ENCODE measurements at regions not wholly inside any gene's neighbourhood (a gene's known extent, or its start where the extent isn't known, plus 50 kb on each side); places are given as distances from the start of the nearest gene placed in this dataset.

- H3K4me1 ChIP-seq (replicated peaks in 1 of 2): peaks cover 8 to 11% of the 10 kb centered on the region in 2 donors
- 0 to 49% (median 12%) methylated on average over 6 to 38 of the region's 58 CpGs for WGBS, 10 experiments
- peak; percentile 65 to 95 (median 92) for ATAC-seq (replicated peaks in 6 of 8)
- peak overlapping the region in 1 of 2 donors; percentile 82 for H3K27ac ChIP-seq
- peak overlapping the region; percentile 31 to 46 (median 39) for H3K4me3 ChIP-seq
- in situ Hi-C loops (cut with MboI; ENCODE audit: low pct_unique_long_range_greater_than_20kb in 2 of 9, low sequenced_read_pairs in 9 of 9, unreplicated experiment in 9 of 9): no loop called here
Measured at GRCh38 chr4:123505095-123506010, 108.8 kb downstream of the SPRY1 start.

DNA sequence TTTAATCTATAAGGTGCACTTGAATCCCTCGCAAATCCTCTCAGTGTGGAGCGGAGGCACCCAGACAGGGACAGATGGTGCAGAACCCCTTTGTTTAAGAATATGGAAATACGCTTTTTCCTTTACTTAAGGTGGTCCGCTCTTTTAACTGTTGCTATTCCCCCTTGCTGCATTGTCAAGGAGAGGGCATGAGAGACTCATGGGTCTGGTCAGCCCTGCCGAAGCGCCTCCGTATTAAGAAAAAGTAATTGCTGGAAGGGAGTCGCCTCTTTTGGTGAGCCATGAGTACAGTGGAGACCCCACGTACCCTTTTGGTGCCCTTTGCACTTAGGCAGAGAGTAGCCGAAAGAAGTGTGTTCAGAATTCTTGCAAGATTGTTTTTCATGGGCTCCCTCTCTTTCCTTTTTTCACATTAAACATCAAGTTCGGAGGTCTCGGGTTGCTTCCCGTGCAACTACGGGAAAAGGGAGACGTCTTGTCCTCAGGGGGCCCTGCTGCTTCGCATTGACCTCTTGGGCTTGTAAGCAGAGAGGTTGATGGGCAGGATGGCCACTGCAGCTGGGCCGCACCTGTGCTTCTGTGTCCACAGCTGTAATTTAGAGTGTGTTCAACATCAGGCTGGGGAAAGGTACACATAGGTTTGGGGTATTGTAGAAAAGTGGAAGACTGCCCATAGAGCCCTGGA lies 109.6 kb downstream of the SPRY1 start:
- in situ Hi-C loops (cut with MboI; ENCODE audit: low pct_unique_long_range_greater_than_20kb in 2 of 9, low sequenced_read_pairs in 9 of 9, unreplicated experiment in 9 of 9): no loop called here
- peak in 2 of 8 experiments; percentile 10 to 16 for ATAC-seq (replicated peaks in 6 of 8)

DNA sequence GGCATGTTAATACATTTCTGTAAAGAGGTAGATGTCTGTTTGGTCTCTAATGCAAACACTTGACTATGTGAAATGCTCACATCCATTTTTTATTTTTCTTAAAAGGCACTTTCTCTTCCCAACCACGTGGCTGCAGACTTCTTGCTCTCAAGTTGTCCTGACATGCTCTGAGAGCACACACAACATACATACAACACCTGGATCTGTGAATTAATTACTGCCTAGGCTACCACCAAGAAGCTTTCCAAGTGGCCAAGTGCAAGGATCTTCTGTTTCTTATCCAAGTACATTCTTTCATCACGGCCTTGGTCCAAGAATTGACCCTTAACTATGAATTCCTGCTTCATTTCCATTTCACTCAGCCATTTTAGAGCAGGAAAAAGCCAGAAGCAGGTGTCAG lies 110.8 kb downstream of the SPRY1 start:
- no peak for ATAC-seq (replicated peaks in 6 of 8)
- no peak overlapping the region for H3K4me3 ChIP-seq
- H3K27ac ChIP-seq: no peak overlapping the region
- 29 to 83% (median 68%) methylated on average over 1 to 2 of the region's 2 CpGs; no CpG with 5 or more reads in 1 of the 10 experiments for WGBS, 10 experiments
- in situ Hi-C loops (cut with MboI; ENCODE audit: low pct_unique_long_range_greater_than_20kb in 2 of 9, low sequenced_read_pairs in 9 of 9, unreplicated experiment in 9 of 9): no loop called here
- peaks cover 8 to 11% of the 10 kb centered on the region in 2 donors for H3K4me1 ChIP-seq (replicated peaks in 1 of 2)

More for the DNA sequence above, 109.6 kb downstream of the SPRY1 start:
- peaks cover 8 to 11% of the 10 kb centered on the region in 2 donors for H3K4me1 ChIP-seq (replicated peaks in 1 of 2)
- 0 to 100% (median 17%) methylated on average over 1 to 13 of the region's 17 CpGs; no CpG with 5 or more reads in 3 of the 10 experiments for WGBS, 10 experiments
- peak overlapping the region in 1 of 2 donors; percentile 82 for H3K27ac ChIP-seq
- H3K4me3 ChIP-seq: peak overlapping the region; percentile 31 to 46 (median 39)

GRCh38 chr4:123510221-123510620 lies 113.6 kb downstream of the SPRY1 start:
- ATAC-seq (replicated peaks in 6 of 8): peak in 3 of 8 experiments; percentile 15 to 82 (median 79)
- H3K27ac ChIP-seq: no peak overlapping the region
- H3K4me3 ChIP-seq: no peak overlapping the region
- peaks cover 8 to 11% of the 10 kb centered on the region in 2 donors for H3K4me1 ChIP-seq (replicated peaks in 1 of 2)
- in situ Hi-C loops (cut with MboI; ENCODE audit: low pct_unique_long_range_greater_than_20kb in 2 of 9, low sequenced_read_pairs in 9 of 9, unreplicated experiment in 9 of 9): no loop called here
- WGBS, 10 experiments: 40 to 100% (median 60%) methylated on average over 1 to 2 of the region's 3 CpGs; no CpG with 5 or more reads in 3 of the 10 experiments

DNA sequence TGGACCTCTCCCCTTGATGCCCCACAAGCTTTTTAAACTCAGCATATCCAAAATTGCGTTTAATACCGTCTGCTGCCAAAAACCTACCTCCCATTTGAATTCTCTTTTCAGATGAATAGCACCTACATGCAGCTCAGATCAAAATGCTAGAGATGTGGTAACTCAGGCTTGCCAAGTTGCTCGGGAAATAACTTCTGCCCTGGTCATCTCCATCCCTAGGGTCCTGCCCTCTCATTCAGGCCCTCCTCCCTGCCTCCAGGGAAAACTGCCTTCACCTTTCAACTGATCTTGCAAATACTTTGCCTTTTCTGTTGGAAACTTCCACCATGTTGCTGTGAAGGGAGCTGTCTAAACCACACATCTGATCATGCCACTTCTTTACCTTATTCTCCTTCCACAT lies 114.1 kb downstream of the SPRY1 start:
- peak in 1 of 8 experiments; percentile 52 for ATAC-seq (replicated peaks in 6 of 8)
- Histone ChIP-seq H3K4me1 (replicated peaks in 1 of 2) (peaks cover 8 to 11% of the 10 kb centered on the region in 2 donors), H3K4me3 (no peak overlapping the region), H3K27ac (no peak overlapping the region)
- in situ Hi-C loops (cut with MboI; ENCODE audit: low pct_unique_long_range_greater_than_20kb in 2 of 9, low sequenced_read_pairs in 9 of 9, unreplicated experiment in 9 of 9): no loop called here
- 14 to 100% (median 89%) methylated on average over 1 to 3 of the region's 3 CpGs; no CpG with 5 or more reads in 4 of the 10 experiments for WGBS, 10 experiments

DNA sequence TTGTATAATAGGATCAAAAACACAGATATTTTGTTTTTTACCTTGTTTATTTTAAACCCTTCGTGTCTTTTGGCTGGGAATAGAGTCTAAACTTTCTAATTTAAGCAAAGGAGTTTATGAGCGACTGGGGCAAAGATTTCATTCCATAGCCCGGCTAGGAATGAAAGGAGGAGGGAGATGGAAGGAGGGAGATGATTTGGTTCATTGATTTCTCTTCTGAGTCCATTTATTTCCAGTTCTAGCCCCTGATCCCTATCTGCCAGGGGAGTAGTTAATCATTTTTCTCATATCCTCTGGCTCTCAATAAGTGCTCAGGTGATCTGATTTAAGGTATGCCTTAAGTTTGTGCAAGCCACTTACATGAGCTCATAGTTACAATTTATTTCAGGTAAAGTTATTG lies 120.0 kb downstream of the SPRY1 start:
- H3K27ac ChIP-seq: no peak overlapping the region
- whole genome bisulfite sequencing, 10 experiments: 19 to 78% (median 67%) methylated on average over 2 to 3 of the region's 3 CpGs; no CpG with 5 or more reads in 2 of the 10 experiments
- no peak overlapping the region for H3K4me3 ChIP-seq
- ATAC-seq (replicated peaks in 6 of 8): no peak
- H3K4me1 ChIP-seq (replicated peaks in 1 of 2): peaks cover 6 to 11% of the 10 kb centered on the region in 2 donors
- in situ Hi-C loops (cut with MboI; ENCODE audit: low pct_unique_long_range_greater_than_20kb in 2 of 9, low sequenced_read_pairs in 9 of 9, unreplicated experiment in 9 of 9): no loop called here

DNA sequence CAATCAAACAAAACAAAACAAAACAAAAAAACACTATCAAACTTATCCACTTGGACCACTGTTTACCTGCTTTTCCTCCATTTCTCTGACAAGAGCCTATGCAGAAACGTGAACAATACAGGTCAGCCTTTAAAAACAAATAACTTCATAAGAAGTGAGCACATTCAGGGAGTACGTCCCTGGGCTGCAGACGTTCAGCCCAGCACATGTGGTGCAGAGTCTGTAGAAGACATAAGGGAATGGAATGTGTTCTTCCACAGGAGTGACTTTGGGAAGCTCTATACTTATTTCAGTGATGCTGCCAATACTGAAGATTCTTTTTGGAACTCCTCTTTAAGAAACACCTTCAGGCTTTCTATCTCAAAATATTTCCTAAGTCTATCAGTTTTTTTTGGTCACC lies 120.6 kb downstream of the SPRY1 start:
- no peak for ATAC-seq (replicated peaks in 6 of 8)
- H3K4me1 ChIP-seq (replicated peaks in 1 of 2): peaks cover 6 to 11% of the 10 kb centered on the region in 2 donors
- no peak overlapping the region for H3K4me3 ChIP-seq
- no peak overlapping the region for H3K27ac ChIP-seq
- 36 to 100% (median 79%) methylated on average over 1 to 3 of the region's 3 CpGs; no CpG with 5 or more reads in 1 of the 10 experiments for WGBS, 10 experiments
- in situ Hi-C loops (cut with MboI; ENCODE audit: low pct_unique_long_range_greater_than_20kb in 2 of 9, low sequenced_read_pairs in 9 of 9, unreplicated experiment in 9 of 9): no loop called here

GRCh38 chr4:123517971-123518370 lies 121.4 kb downstream of the SPRY1 start:
- WGBS, 10 experiments: 49 to 100% (median 94%) methylated on average over 1 to 3 of the region's 3 CpGs
- peaks cover 6 to 11% of the 10 kb centered on the region in 2 donors for H3K4me1 ChIP-seq (replicated peaks in 1 of 2)
- H3K4me3 ChIP-seq: no peak overlapping the region
- in situ Hi-C loops (cut with MboI; ENCODE audit: low pct_unique_long_range_greater_than_20kb in 2 of 9, low sequenced_read_pairs in 9 of 9, unreplicated experiment in 9 of 9): no loop called here
- no peak overlapping the region for H3K27ac ChIP-seq
- ATAC-seq (replicated peaks in 6 of 8): no peak

DNA sequence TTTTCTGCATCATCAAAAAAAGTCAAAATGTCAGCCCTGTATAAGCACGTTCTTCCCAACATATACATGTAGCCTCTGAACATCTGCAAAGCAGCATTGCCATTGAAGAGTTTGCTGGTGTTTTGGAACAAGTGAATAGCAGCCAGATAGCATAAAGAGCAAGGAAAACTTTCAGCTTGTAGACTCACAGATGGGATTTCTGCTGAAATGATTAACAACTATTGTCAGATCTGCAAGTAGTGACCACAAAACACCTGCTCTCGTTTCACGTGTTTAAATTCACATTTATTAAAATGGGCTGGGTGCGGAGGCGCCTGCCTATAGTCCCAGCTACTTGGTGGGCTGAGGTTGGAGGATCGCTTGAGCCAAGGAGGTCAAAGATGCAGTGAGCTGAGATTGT lies 123.7 kb downstream of the SPRY1 start:
- H3K4me1 ChIP-seq (replicated peaks in 1 of 2): peaks cover 6 to 11% of the 10 kb centered on the region in 2 donors
- no peak overlapping the region for H3K4me3 ChIP-seq
- no peak overlapping the region for H3K27ac ChIP-seq
- in situ Hi-C loops (cut with MboI; ENCODE audit: low pct_unique_long_range_greater_than_20kb in 2 of 9, low sequenced_read_pairs in 9 of 9, unreplicated experiment in 9 of 9): no loop called here
- 20 to 79% (median 51%) methylated on average over 1 to 6 of the region's 6 CpGs; no CpG with 5 or more reads in 1 of the 10 experiments for WGBS, 10 experiments
- ATAC-seq (replicated peaks in 6 of 8): peak in 3 of 8 experiments; percentile 23 to 44 (median 39)

GRCh38 chr4:123522081-123522480 lies 125.5 kb downstream of the SPRY1 start:
- Histone ChIP-seq H3K4me1 (replicated peaks in 1 of 2) (peaks cover 0 to 11% of the 10 kb centered on the region in 2 donors), H3K4me3 (no peak overlapping the region), H3K27ac (no peak overlapping the region)
- in situ Hi-C loops (cut with MboI; ENCODE audit: low pct_unique_long_range_greater_than_20kb in 2 of 9, low sequenced_read_pairs in 9 of 9, unreplicated experiment in 9 of 9): no loop called here
- ATAC-seq (replicated peaks in 6 of 8): peak in 1 of 8 experiments; percentile 18
- WGBS, 10 experiments: 30 to 100% (median 86%) methylated on average over 1 to 3 of the region's 3 CpGs; no CpG with 5 or more reads in 3 of the 10 experiments

DNA sequence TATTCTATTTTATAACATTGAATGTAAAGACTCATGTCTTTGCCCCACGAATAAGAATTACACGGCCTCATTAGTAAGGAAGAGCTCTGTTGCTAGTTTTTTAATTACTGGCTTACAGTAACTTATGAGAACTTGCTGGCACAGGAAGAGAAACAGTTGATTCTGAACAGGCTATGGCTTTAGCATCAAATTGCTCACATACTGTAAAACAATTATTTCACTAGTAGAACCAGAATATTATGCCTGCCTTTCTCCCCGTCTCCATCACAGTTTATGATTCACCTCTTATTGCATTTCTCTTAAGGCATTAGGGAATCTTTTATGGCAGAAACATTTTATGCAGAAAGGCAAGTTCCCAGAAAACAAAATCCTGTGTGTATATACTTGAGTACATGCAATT lies 126.1 kb downstream of the SPRY1 start:
- no peak for ATAC-seq (replicated peaks in 6 of 8)
- Histone ChIP-seq H3K4me3 (no peak overlapping the region), H3K4me1 (replicated peaks in 1 of 2) (peaks cover 0 to 11% of the 10 kb centered on the region in 2 donors), H3K27ac (no peak overlapping the region)
- WGBS, 10 experiments: 8 to 100% (median 86%) methylated on average over 2 to 3 of the region's 3 CpGs
- in situ Hi-C loops (cut with MboI; ENCODE audit: low pct_unique_long_range_greater_than_20kb in 2 of 9, low sequenced_read_pairs in 9 of 9, unreplicated experiment in 9 of 9): no loop called here

- no peak overlapping the region for H3K27ac ChIP-seq
- no peak overlapping the region for H3K4me3 ChIP-seq
- in situ Hi-C loops (cut with MboI; ENCODE audit: low pct_unique_long_range_greater_than_20kb in 2 of 9, low sequenced_read_pairs in 9 of 9, unreplicated experiment in 9 of 9): no loop called here
- 40 to 100% (median 99%) methylated on average over 1 to 5 of the region's 5 CpGs for WGBS, 10 experiments
- peak in 1 of 8 experiments; percentile 56 for ATAC-seq (replicated peaks in 6 of 8)
- peaks cover 0 to 4% of the 10 kb centered on the region in 2 donors for H3K4me1 ChIP-seq (replicated peaks in 1 of 2)
Measured at GRCh38 chr4:123524958-123525628, 128.5 kb downstream of the SPRY1 start.

All from motor neuron (in vitro differentiated cells).